ENCODE measurements at regions not wholly inside any gene's neighbourhood (a gene's known extent, or its start where the extent isn't known, plus 50 kb on each side); places are given as distances from the start of the nearest gene placed in this dataset.

GRCh38 chr16:58889516-58889915, 155.4 kb upstream of the GOT2 start:
- TF ChIP-seq REST (IDR thresholded peaks at IDR 0.05; ENCODE audit: insufficient read depth in 1 of 2, low read depth in 2 of 2, low read length in 2 of 2) = no peak
- TF ChIP-seq POLR2AphosphoS5 (IDR thresholded peaks at IDR 0.05; ENCODE audit: low read depth, low read length) = no peak

All from PFSK-1 (cell line).